ENCODE measurements at regions not wholly inside any gene's neighbourhood (a gene's known extent, or its start where the extent isn't known, plus 50 kb on each side); places are given as distances from the start of the nearest gene placed in this dataset.

- Histone ChIP-seq H3K4me2 (ENCODE audit: low read depth, low read length) (no peak overlapping the region), H3K4me3 (ENCODE audit: insufficient read depth, low read depth, low read length) (no peak overlapping the region), H2BK5ac (ENCODE audit: low read depth, low read length, poor library complexity, severe bottlenecking) (no peak overlapping the region), H3K9ac (ENCODE audit: low read depth, low read length) (no peak overlapping the region), H3K4ac (ENCODE audit: low read depth, low read length) (no peak overlapping the region), H2AK9ac (replicated peaks; ENCODE audit: low read depth, low read length, poor library complexity) (no peak overlapping the region), H3K27me3 (ENCODE audit: control insufficient read depth, insufficient read depth, low read length) (no peaks in the 10 kb centered on the region), H3K79me1 (ENCODE audit: low read depth in 1 of 2, low read length in 2 of 2) (no peaks in the 10 kb centered on the region), H2BK15ac (ENCODE audit: low read depth, low read length) (no peak overlapping the region), H2BK120ac (ENCODE audit: low read depth, low read length) (no peak overlapping the region), H3K27ac (ENCODE audit: insufficient read depth, low read length) (no peak overlapping the region), H2AFZ (replicated peaks; ENCODE audit: low read length, poor library complexity) (no peak overlapping the region), H3K23ac (ENCODE audit: low read depth, low read length) (no peak overlapping the region), H2BK20ac (ENCODE audit: low read depth, low read length) (no peak overlapping the region), H3K9me3 (ENCODE audit: control insufficient read depth, insufficient read depth, low read length) (no peaks in the 10 kb centered on the region), H3K36me3 (ENCODE audit: control insufficient read depth, insufficient read depth, low read length) (no peaks in the 10 kb centered on the region), H3K9me1 (ENCODE audit: insufficient read depth, low read length) (no peaks in the 10 kb centered on the region), H2AK5ac (ENCODE audit: low read depth, low read length) (no peak overlapping the region), H4K5ac (ENCODE audit: low read depth, low read length) (no peak overlapping the region), H3K56ac (ENCODE audit: extremely low read depth, insufficient read depth, low read length) (no peak overlapping the region), H3K18ac (ENCODE audit: low read depth, low read length) (no peak overlapping the region), H4K20me1 (ENCODE audit: insufficient read depth, low read length) (no peaks in the 10 kb centered on the region), H4K8ac (ENCODE audit: low read depth in 2 of 2, low read length in 2 of 2) (no peak overlapping the region), H3K14ac (replicated peaks; ENCODE audit: low read depth, low read length) (no peak overlapping the region), H3K4me1 (ENCODE audit: control insufficient read depth, insufficient read depth, low read length) (no peaks in the 10 kb centered on the region), H4K91ac (ENCODE audit: insufficient read depth, low read depth, low read length) (no peak overlapping the region)
- POLR2A ChIA-PET (ENCODE audit: unreplicated experiment) = no interaction called here
- ATAC-seq (ENCODE audit: low read depth) (no peak), DNase-seq (no peak)
- CTCF ChIA-PET = no interaction called here
- BruUV-seq (replicated peaks) = no TSS peak
- TF ChIP-seq SMC3 (IDR thresholded peaks at IDR 0.05; ENCODE audit: low read depth, low read length) = no peak
- no peak for TF ChIP-seq MXI1 (IDR thresholded peaks at IDR 0.05; ENCODE audit: borderline replicate concordance, low read depth, low read length)
- no peak for TF ChIP-seq RAD21 (IDR thresholded peaks at IDR 0.05; ENCODE audit: low read length)
- TF ChIP-seq RFX5 (IDR thresholded peaks at IDR 0.05; ENCODE audit: low read depth, low read length) = no peak
- TF ChIP-seq USF2 (IDR thresholded peaks at IDR 0.05; ENCODE audit: low read depth, low read length) = no peak
- TF ChIP-seq MAZ (IDR thresholded peaks at IDR 0.05; ENCODE audit: borderline replicate concordance, low read depth, low read length) = no peak
- TF ChIP-seq FOS (IDR thresholded peaks at IDR 0.05; ENCODE audit: low read depth, low read length) = no peak
- TF ChIP-seq CEBPB (IDR thresholded peaks at IDR 0.05; ENCODE audit: low read depth, low read length) = no peak
- no peak for TF ChIP-seq BHLHE40 (IDR thresholded peaks at IDR 0.05; ENCODE audit: low read depth, low read length)
- no peak for TF ChIP-seq CTCF (conservative IDR thresholded peaks at IDR 0.05; ENCODE audit: low read depth, low read length)
- TF ChIP-seq POLR2A (IDR thresholded peaks at IDR 0.05; ENCODE audit: low read depth, low read length) = no peak
- TF ChIP-seq RCOR1 (IDR thresholded peaks at IDR 0.05; ENCODE audit: insufficient replicate concordance, low read length) = no peak
- no peak for TF ChIP-seq NFE2L2 (IDR thresholded peaks at IDR 0.05; ENCODE audit: low read depth, low read length)
- in situ Hi-C loops (cut with MboI; ENCODE audit: low sequenced_read_pairs) (no loop called here), dilution Hi-C loops (cut with HindIII; ENCODE audit: low sequenced_read_pairs, unreplicated experiment) (no loop called here), intact Hi-C loops (cut with micrococcal nuclease) (no loop called here)
- no CpG with 5 or more reads among the region's 1 CpG for WGBS, 2 experiments (ENCODE audit: extremely low coverage in 2 of 2, insufficient read length in 1 of 2)
Observed at GRCh38 chr13:88071371-88071770, 400.2 kb downstream of the SLITRK5 start.

Data from IMR-90 (cell line).